Ishikawa (cell line): ENCODE measurements at regions not wholly inside any gene's neighbourhood (a gene's known extent, or its start where the extent isn't known, plus 50 kb on each side); places are given as distances from the start of the nearest gene placed in this dataset.

Experiments used
- CEBPB ChIP-seq: IDR thresholded peaks from 2 replicates; pipeline ENCODE4 v1.6.1; 2012
- CREB1 ChIP-seq: IDR thresholded peaks from 2 replicates; pipeline ENCODE4 v1.6.1; 2012; ENCODE audit warnings: low read depth
- EGR1 ChIP-seq: IDR thresholded peaks from 2 replicates; pipeline ENCODE4 v1.6.1; 2012
- EP300 ChIP-seq: IDR thresholded peaks from 2 replicates; pipeline ENCODE4 v1.6.1; 2012; ENCODE audit warnings: borderline replicate concordance
- FOXM1 ChIP-seq: IDR thresholded peaks from 2 replicates; pipeline ENCODE4 v1.6.1; 2012; ENCODE audit warnings: low read depth, borderline replicate concordance
- MAX ChIP-seq: IDR thresholded peaks from 2 replicates; pipeline ENCODE4 v1.6.1; 2012
- NFIC ChIP-seq: IDR thresholded peaks from 2 replicates; pipeline ENCODE4 v1.6.1; 2012
- RAD21 ChIP-seq: IDR thresholded peaks from 2 replicates; pipeline ENCODE4 v1.6.1; 2012; ENCODE audit warnings: low read depth
- REST ChIP-seq: IDR thresholded peaks from 2 replicates; pipeline ENCODE4 v1.6.1; 2012; ENCODE audit warnings: low read depth, mild to moderate bottlenecking
- TAF1 ChIP-seq: IDR thresholded peaks from 2 replicates; pipeline ENCODE4 v1.6.1; 2012; ENCODE audit warnings: low read depth, mild to moderate bottlenecking
- TCF12 ChIP-seq: IDR thresholded peaks from 2 replicates; pipeline ENCODE4 v1.6.1; 2012; ENCODE audit warnings: low read depth
- TEAD4 ChIP-seq: IDR thresholded peaks from 2 replicates; pipeline ENCODE4 v1.6.1; 2012
- USF1 ChIP-seq: IDR thresholded peaks from 2 replicates; pipeline ENCODE4 v1.6.1; 2012
- YY1 ChIP-seq: IDR thresholded peaks from 2 replicates; pipeline ENCODE4 v1.6.1; 2012; ENCODE audit warnings: low read depth
- ZBTB7A ChIP-seq: IDR thresholded peaks from 2 replicates; pipeline ENCODE4 v1.6.1; 2012; ENCODE audit warnings: low read depth

- TF ChIP-seq MAX (no peak), YY1 (no peak), CREB1 (no peak), EGR1 (no peak), TCF12 (no peak), TEAD4 (no peak), USF1 (no peak), EP300 (no peak), REST (no peak)
Measured at GRCh38 chr11:112797092-112797491, 164.1 kb upstream of the NCAM1 start.

- TF ChIP-seq EGR1, result no peak
- peak; percentile 48 for TF ChIP-seq RAD21
Measured at GRCh38 chr11:112797648-112798293, 163.4 kb upstream of the NCAM1 start.

GRCh38 chr11:112801025-112801816 lies 160.0 kb upstream of the NCAM1 start:
- TF ChIP-seq RAD21, result no peak
- TF ChIP-seq REST, result no peak
- TF ChIP-seq NFIC, result no peak

GRCh38 chr11:112801817-112802088 lies 159.5 kb upstream of the NCAM1 start:
- TF ChIP-seq CEBPB (no peak), TEAD4 (no peak), RAD21 (no peak), EGR1 (no peak), EP300 (no peak), CREB1 (no peak), USF1 (no peak), REST (no peak), FOXM1 (no peak), ZBTB7A (no peak), TAF1 (no peak), TCF12 (no peak)

GRCh38 chr11:112805658-112806057 lies 155.6 kb upstream of the NCAM1 start:
- TF ChIP-seq CREB1 (no peak), MAX (no peak), YY1 (no peak), REST (no peak), ZBTB7A (no peak), NFIC (no peak), USF1 (no peak), EP300 (no peak), EGR1 (no peak), CEBPB (no peak), TAF1 (no peak), TCF12 (no peak), FOXM1 (no peak), TEAD4 (no peak), RAD21 (no peak)
